Left ventricle myocardium inferior (tissue), 1 donor: ENCODE measurements at regions not wholly inside any gene's neighbourhood (a gene's known extent, or its start where the extent isn't known, plus 50 kb on each side); places are given as distances from the start of the nearest gene placed in this dataset.
"Not testable (repeated sequence)": the region's sequence is repeated elsewhere in the genome, so short reads cannot be mapped to it uniquely, and the experiment has no call there.

ENCODE experiments used
- DNase-seq: peaks from one replicate; pipeline ENCODE4 v3.0.0-alpha.2; 2020
- H3K27ac ChIP-seq: fragments of 200-600 bp; replicated peaks from 2 replicates; pipeline ENCODE4 v1.8.0; 2021
- H3K27me3 ChIP-seq: fragments of 200-600 bp; 2 replicates; pipeline ENCODE4 v1.8.0; 2021; ENCODE audit warnings: low read depth
- H3K36me3 ChIP-seq: fragments of 200-600 bp; 2 replicates; pipeline ENCODE4 v1.8.0; 2021
- H3K4me1 ChIP-seq: fragments of 200-600 bp; 2 replicates; pipeline ENCODE4 v1.8.0; 2021
- H3K4me3 ChIP-seq: fragments of 200-600 bp; 2 replicates; pipeline ENCODE4 v1.8.0; 2021; ENCODE audit warnings: mild to moderate bottlenecking, moderate library complexity
- H3K9me3 ChIP-seq: fragments of 200-600 bp; replicated peaks from 2 replicates; pipeline ENCODE4 v1.8.0; 2021
- intact Hi-C: fragments of 100-400 bp; cut with micrococcal nuclease; formaldehyde crosslinking; loops from one replicate; pipeline ENCODE4 v1.11.0; 2022
- TF ChIP-seq, protein P1 (sequence below): fragments of 200-600 bp; IDR thresholded peaks from 2 replicates; pipeline ENCODE4 v1.8.0; 2021; ENCODE audit warnings: antibody characterized with exemption, mild to moderate bottlenecking, borderline replicate concordance
- donor health status: DM: no; HTN: yes; CAD: no; lungs with severe emphysema.

DNA sequence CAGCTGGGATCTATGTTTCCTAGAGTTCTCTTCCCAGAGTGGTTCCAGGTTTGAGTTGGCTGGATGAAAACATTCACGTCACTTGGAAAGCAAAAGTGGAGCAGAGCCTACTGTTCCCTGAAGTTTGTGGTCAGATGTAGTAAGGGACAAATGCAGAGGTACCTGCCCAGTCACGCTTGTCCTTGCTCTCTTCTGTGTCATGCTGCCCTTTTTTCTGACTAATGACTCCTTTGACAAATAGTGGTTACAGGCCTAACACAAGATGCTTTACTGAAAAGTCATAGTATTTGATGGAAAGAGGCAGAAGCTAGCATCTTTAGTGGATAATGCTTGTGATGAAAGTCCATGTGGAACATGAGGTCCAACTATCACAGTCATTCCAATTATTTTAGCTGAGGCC lies 881.4 kb upstream of the B3GALT2 start:
- Histone ChIP-seq H3K27me3 (no peaks in the 10 kb centered on the region), H3K9me3 (no peaks in the 10 kb centered on the region), H3K4me3 (no peak overlapping the region), H3K36me3 (no peaks in the 10 kb centered on the region), H3K4me1 (peaks cover 18% of the 10 kb centered on the region), H3K27ac (peak overlapping the region; percentile 90)
- intact Hi-C loops, result no loop called here
- DNase-seq, result no peak
- TF ChIP-seq, protein P1, sequence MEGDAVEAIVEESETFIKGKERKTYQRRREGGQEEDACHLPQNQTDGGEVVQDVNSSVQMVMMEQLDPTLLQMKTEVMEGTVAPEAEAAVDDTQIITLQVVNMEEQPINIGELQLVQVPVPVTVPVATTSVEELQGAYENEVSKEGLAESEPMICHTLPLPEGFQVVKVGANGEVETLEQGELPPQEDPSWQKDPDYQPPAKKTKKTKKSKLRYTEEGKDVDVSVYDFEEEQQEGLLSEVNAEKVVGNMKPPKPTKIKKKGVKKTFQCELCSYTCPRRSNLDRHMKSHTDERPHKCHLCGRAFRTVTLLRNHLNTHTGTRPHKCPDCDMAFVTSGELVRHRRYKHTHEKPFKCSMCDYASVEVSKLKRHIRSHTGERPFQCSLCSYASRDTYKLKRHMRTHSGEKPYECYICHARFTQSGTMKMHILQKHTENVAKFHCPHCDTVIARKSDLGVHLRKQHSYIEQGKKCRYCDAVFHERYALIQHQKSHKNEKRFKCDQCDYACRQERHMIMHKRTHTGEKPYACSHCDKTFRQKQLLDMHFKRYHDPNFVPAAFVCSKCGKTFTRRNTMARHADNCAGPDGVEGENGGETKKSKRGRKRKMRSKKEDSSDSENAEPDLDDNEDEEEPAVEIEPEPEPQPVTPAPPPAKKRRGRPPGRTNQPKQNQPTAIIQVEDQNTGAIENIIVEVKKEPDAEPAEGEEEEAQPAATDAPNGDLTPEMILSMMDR, result no peak

- Histone ChIP-seq H3K27ac (peak overlapping the region; percentile 66), H3K9me3 (no peaks in the 10 kb centered on the region), H3K27me3 (no peaks in the 10 kb centered on the region), H3K4me1 (peaks cover 11% of the 10 kb centered on the region), H3K36me3 (no peaks in the 10 kb centered on the region), H3K4me3 (no peak overlapping the region)
- no peak for DNase-seq
- TF ChIP-seq, protein P1, result no peak
- intact Hi-C loops, result no loop called here
Observed at GRCh38 chr1:194062962-194063361, 876.5 kb upstream of the B3GALT2 start.

- Histone ChIP-seq H3K9me3 (no peaks in the 10 kb centered on the region), H3K36me3 (no peaks in the 10 kb centered on the region), H3K4me3 (no peak overlapping the region), H3K27me3 (no peaks in the 10 kb centered on the region), H3K4me1 (peaks cover 8% of the 10 kb centered on the region), H3K27ac (peak overlapping the region; percentile 66)
- DNase-seq, result no peak
- intact Hi-C loops, result no loop called here
- TF ChIP-seq, protein P1, result no peak
Observed at GRCh38 chr1:194062526-194062925, 876.1 kb upstream of the B3GALT2 start.

DNA sequence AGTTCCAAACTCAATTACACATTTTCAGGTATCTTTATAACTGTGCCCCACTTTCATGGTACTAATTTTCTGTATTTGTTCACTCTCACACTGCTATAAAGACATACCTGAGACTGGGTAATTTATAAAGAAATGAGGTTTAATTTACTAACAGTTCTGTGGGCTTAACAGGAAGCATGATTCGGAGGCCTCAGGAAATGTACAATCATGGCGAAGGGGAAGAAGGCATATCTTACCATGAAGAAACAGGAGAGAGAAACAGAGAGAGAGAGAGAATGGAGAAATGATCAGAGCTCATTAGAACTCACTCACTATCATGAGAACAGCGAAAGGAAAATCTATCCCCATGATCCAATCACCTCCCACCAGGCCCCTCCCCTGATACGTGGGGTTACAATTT lies 874.1 kb upstream of the B3GALT2 start:
- DNase-seq, result no peak
- Histone ChIP-seq H3K9me3 (no peaks in the 10 kb centered on the region), H3K4me3 (no peak overlapping the region), H3K36me3 (no peaks in the 10 kb centered on the region), H3K27ac (no peak overlapping the region), H3K4me1 (peaks cover 17% of the 10 kb centered on the region), H3K27me3 (no peaks in the 10 kb centered on the region)
- TF ChIP-seq, protein P1, result no peak
- intact Hi-C loops, result no loop called here

DNA sequence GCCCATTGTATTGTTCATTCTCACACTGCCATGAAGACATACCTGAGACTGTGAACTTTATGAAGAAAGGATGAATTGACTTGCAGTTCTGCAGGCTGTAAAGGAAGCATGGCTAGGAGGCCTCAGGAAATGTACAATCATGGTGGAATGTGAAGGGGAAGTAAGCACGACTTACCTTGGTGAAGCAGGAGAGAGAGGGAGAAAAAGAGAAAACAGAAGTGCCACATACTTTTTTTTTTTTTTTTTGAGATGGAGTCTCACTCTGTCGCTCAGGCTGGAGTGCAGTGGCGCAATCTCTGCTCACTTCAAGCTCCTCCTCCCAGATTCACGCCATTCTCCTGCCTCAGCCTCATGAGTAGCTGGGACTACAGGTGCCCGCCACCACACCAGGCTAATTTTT lies 871.9 kb upstream of the B3GALT2 start:
- H3K36me3 ChIP-seq, H3K27me3 ChIP-seq, H3K4me3 ChIP-seq, intact Hi-C loops, H3K27ac ChIP-seq, H3K9me3 ChIP-seq, DNase-seq: not testable (repeated sequence)
- H3K4me1 ChIP-seq, result peaks cover 29% of the 10 kb centered on the region

- Histone ChIP-seq H3K27me3 (no peaks in the 10 kb centered on the region), H3K9me3 (no peaks in the 10 kb centered on the region), H3K4me3 (no peak overlapping the region), H3K27ac (peak overlapping the region; percentile 71), H3K36me3 (no peaks in the 10 kb centered on the region), H3K4me1 (peaks cover 21% of the 10 kb centered on the region)
- TF ChIP-seq, protein P1, result no peak
- intact Hi-C loops, result no loop called here
- DNase-seq, result no peak
Observed at GRCh38 chr1:194056169-194056568, 869.8 kb upstream of the B3GALT2 start.
